GM21528 (cell line): ENCODE measurements at regions not wholly inside any gene's neighbourhood (a gene's known extent, or its start where the extent isn't known, plus 50 kb on each side); places are given as distances from the start of the nearest gene placed in this dataset.

Experiments
- ATAC-seq: cut with Tn5 transposase; IDR thresholded peaks from one replicate; pipeline ENCODE4 v1.9.1; 2021; ENCODE audit warnings: mild to moderate bottlenecking, moderate library complexity; ENCODE audit not compliant: unreplicated experiment, low FRiP score

- ATAC-seq: no peak
These were observed 64.9 kb upstream of the CPEB4 start for GRCh38 chr5:173823274-173823644.

- ATAC-seq: no peak
These were observed 64.2 kb upstream of the CPEB4 start for GRCh38 chr5:173823721-173824567.

GRCh38 chr5:173825215-173825865 is 62.8 kb upstream of the CPEB4 start:
- ATAC-seq: no peak

GRCh38 chr5:173826086-173826427 is 62.1 kb upstream of the CPEB4 start:
- no peak for ATAC-seq

GRCh38 chr5:173826428-173827350 is 61.5 kb upstream of the CPEB4 start:
- no peak for ATAC-seq

GRCh38 chr5:173828952-173829351 is 59.2 kb upstream of the CPEB4 start:
- ATAC-seq: no peak

GRCh38 chr5:173829826-173830225 is 58.3 kb upstream of the CPEB4 start:
- ATAC-seq: no peak

- no peak for ATAC-seq
These were observed 57.7 kb upstream of the CPEB4 start for GRCh38 chr5:173830421-173830820.

GRCh38 chr5:173831196-173831914 is 56.8 kb upstream of the CPEB4 start:
- ATAC-seq: no peak

- ATAC-seq: no peak
These were observed 55.8 kb upstream of the CPEB4 start for GRCh38 chr5:173832386-173832785.

GRCh38 chr5:173833196-173833985 is 54.8 kb upstream of the CPEB4 start:
- ATAC-seq: no peak

GRCh38 chr5:173834071-173834771 is 53.9 kb upstream of the CPEB4 start:
- no peak for ATAC-seq

- ATAC-seq: no peak
These were observed 53.0 kb upstream of the CPEB4 start for GRCh38 chr5:173835131-173835530.

- no peak for ATAC-seq
These were observed 52.5 kb upstream of the CPEB4 start for GRCh38 chr5:173835661-173836060.

GRCh38 chr5:173837654-173838053 is 50.5 kb upstream of the CPEB4 start:
- no peak for ATAC-seq
